ENCODE measurements at regions not wholly inside any gene's neighbourhood (a gene's known extent, or its start where the extent isn't known, plus 50 kb on each side); places are given as distances from the start of the nearest gene placed in this dataset.

DNA sequence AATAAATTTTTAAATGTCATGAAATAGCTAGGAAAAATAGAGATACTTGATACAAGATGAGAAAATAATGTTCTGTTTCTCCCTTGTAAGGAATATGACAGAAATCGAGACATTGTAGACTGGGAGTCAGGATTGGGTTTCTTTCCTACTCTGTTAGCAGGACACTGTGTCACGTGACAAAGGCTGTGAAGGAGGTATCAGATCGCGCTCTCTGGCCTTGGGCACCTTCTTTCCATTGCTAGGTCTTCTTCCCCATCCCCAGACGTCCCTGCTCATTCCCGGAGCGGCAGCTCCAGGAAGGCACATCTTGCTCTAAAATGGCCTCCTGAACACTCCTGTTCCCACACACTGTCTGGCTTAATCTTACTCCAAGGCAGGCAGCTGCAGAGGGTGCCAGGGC lies 133.4 kb downstream of the TM9SF2 start:
- H3K4me1 Mint-ChIP-seq: peaks cover 5% of the 10 kb centered on the region
- H3K9me3 Mint-ChIP-seq: peaks cover 14% of the 10 kb centered on the region
- no peak overlapping the region for H3K27ac Mint-ChIP-seq
- DNase-seq (ENCODE audit: low spot score) (no peak), ATAC-seq (no peak)
- CTCF ChIA-PET: no interaction called here
- H3K4me3 Mint-ChIP-seq: no peak overlapping the region
- peaks cover 13% of the 10 kb centered on the region for H3K36me3 Mint-ChIP-seq
- POLR2A ChIA-PET: no interaction called here
- H3K27me3 Mint-ChIP-seq (ENCODE audit: low read depth): no peaks in the 10 kb centered on the region
- TF ChIP-seq, protein P1, sequence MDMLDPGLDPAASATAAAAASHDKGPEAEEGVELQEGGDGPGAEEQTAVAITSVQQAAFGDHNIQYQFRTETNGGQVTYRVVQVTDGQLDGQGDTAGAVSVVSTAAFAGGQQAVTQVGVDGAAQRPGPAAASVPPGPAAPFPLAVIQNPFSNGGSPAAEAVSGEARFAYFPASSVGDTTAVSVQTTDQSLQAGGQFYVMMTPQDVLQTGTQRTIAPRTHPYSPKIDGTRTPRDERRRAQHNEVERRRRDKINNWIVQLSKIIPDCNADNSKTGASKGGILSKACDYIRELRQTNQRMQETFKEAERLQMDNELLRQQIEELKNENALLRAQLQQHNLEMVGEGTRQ (CRISPR knock-in tag; IDR thresholded peaks at IDR 0.05): peak; percentile 34; the same call in 1 of the 2 replicates
- TF ChIP-seq SP1 (CRISPR knock-in tag; conservative IDR thresholded peaks at IDR 0.05): no peak

DNA sequence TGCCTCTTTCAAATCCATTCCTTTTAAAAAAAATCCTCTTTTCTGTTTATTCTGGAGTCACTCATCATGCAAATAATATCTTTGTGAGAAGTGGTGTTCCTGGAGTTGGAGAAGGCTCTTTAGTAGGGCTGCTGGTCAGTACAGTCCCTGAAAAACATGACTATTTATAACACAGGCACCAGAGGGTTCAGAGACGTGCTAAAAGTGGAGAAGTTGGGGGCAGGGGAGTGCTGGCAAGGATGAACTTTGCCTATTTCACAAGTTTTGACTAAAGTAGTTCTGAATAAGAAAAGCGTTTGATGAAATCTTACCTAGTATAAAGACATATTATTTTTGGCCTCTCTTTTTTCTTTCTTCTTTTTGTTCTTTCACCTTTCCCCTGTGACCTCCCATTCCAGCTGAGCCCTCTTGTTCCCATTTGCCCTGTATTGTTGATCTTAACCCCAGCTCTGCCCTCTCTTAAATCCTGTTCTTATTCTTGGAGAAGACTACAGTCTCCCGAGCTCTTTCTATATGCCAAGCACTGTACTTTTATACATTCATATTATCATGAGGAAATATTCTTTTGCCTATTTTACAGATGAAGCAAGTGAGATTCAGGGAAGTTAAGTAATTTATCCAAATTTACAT lies 129.1 kb downstream of the TM9SF2 start:
- POLR2A ChIA-PET: no interaction called here
- H3K9me3 Mint-ChIP-seq: peaks cover 14% of the 10 kb centered on the region
- TF ChIP-seq, protein P2, sequence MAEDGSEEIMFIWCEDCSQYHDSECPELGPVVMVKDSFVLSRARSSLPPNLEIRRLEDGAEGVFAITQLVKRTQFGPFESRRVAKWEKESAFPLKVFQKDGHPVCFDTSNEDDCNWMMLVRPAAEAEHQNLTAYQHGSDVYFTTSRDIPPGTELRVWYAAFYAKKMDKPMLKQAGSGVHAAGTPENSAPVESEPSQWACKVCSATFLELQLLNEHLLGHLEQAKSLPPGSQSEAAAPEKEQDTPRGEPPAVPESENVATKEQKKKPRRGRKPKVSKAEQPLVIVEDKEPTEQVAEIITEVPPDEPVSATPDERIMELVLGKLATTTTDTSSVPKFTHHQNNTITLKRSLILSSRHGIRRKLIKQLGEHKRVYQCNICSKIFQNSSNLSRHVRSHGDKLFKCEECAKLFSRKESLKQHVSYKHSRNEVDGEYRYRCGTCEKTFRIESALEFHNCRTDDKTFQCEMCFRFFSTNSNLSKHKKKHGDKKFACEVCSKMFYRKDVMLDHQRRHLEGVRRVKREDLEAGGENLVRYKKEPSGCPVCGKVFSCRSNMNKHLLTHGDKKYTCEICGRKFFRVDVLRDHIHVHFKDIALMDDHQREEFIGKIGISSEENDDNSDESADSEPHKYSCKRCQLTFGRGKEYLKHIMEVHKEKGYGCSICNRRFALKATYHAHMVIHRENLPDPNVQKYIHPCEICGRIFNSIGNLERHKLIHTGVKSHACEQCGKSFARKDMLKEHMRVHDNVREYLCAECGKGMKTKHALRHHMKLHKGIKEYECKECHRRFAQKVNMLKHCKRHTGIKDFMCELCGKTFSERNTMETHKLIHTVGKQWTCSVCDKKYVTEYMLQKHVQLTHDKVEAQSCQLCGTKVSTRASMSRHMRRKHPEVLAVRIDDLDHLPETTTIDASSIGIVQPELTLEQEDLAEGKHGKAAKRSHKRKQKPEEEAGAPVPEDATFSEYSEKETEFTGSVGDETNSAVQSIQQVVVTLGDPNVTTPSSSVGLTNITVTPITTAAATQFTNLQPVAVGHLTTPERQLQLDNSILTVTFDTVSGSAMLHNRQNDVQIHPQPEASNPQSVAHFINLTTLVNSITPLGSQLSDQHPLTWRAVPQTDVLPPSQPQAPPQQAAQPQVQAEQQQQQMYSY (CRISPR knock-in tag; IDR thresholded peaks at IDR 0.05): no peak
- TF ChIP-seq, protein P3, sequence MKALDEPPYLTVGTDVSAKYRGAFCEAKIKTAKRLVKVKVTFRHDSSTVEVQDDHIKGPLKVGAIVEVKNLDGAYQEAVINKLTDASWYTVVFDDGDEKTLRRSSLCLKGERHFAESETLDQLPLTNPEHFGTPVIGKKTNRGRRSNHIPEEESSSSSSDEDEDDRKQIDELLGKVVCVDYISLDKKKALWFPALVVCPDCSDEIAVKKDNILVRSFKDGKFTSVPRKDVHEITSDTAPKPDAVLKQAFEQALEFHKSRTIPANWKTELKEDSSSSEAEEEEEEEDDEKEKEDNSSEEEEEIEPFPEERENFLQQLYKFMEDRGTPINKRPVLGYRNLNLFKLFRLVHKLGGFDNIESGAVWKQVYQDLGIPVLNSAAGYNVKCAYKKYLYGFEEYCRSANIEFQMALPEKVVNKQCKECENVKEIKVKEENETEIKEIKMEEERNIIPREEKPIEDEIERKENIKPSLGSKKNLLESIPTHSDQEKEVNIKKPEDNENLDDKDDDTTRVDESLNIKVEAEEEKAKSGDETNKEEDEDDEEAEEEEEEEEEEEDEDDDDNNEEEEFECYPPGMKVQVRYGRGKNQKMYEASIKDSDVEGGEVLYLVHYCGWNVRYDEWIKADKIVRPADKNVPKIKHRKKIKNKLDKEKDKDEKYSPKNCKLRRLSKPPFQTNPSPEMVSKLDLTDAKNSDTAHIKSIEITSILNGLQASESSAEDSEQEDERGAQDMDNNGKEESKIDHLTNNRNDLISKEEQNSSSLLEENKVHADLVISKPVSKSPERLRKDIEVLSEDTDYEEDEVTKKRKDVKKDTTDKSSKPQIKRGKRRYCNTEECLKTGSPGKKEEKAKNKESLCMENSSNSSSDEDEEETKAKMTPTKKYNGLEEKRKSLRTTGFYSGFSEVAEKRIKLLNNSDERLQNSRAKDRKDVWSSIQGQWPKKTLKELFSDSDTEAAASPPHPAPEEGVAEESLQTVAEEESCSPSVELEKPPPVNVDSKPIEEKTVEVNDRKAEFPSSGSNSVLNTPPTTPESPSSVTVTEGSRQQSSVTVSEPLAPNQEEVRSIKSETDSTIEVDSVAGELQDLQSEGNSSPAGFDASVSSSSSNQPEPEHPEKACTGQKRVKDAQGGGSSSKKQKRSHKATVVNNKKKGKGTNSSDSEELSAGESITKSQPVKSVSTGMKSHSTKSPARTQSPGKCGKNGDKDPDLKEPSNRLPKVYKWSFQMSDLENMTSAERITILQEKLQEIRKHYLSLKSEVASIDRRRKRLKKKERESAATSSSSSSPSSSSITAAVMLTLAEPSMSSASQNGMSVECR (CRISPR knock-in tag; IDR thresholded peaks at IDR 0.05; ENCODE audit: borderline replicate concordance): no peak
- TF ChIP-seq ZNF263 (CRISPR knock-in tag; IDR thresholded peaks at IDR 0.05; ENCODE audit: low read depth): no peak
- TF ChIP-seq, protein P4, sequence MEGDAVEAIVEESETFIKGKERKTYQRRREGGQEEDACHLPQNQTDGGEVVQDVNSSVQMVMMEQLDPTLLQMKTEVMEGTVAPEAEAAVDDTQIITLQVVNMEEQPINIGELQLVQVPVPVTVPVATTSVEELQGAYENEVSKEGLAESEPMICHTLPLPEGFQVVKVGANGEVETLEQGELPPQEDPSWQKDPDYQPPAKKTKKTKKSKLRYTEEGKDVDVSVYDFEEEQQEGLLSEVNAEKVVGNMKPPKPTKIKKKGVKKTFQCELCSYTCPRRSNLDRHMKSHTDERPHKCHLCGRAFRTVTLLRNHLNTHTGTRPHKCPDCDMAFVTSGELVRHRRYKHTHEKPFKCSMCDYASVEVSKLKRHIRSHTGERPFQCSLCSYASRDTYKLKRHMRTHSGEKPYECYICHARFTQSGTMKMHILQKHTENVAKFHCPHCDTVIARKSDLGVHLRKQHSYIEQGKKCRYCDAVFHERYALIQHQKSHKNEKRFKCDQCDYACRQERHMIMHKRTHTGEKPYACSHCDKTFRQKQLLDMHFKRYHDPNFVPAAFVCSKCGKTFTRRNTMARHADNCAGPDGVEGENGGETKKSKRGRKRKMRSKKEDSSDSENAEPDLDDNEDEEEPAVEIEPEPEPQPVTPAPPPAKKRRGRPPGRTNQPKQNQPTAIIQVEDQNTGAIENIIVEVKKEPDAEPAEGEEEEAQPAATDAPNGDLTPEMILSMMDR (IDR thresholded peaks at IDR 0.05): no peak
- no peak for TF ChIP-seq ZNF219 (CRISPR knock-in tag; IDR thresholded peaks at IDR 0.05; ENCODE audit: borderline replicate concordance)
- no peak for TF ChIP-seq GABPB1 (CRISPR knock-in tag; IDR thresholded peaks at IDR 0.05)
- TF ChIP-seq, protein P5, sequence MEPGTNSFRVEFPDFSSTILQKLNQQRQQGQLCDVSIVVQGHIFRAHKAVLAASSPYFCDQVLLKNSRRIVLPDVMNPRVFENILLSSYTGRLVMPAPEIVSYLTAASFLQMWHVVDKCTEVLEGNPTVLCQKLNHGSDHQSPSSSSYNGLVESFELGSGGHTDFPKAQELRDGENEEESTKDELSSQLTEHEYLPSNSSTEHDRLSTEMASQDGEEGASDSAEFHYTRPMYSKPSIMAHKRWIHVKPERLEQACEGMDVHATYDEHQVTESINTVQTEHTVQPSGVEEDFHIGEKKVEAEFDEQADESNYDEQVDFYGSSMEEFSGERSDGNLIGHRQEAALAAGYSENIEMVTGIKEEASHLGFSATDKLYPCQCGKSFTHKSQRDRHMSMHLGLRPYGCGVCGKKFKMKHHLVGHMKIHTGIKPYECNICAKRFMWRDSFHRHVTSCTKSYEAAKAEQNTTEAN (CRISPR knock-in tag; IDR thresholded peaks at IDR 0.05): no peak
- TF ChIP-seq, protein P6, sequence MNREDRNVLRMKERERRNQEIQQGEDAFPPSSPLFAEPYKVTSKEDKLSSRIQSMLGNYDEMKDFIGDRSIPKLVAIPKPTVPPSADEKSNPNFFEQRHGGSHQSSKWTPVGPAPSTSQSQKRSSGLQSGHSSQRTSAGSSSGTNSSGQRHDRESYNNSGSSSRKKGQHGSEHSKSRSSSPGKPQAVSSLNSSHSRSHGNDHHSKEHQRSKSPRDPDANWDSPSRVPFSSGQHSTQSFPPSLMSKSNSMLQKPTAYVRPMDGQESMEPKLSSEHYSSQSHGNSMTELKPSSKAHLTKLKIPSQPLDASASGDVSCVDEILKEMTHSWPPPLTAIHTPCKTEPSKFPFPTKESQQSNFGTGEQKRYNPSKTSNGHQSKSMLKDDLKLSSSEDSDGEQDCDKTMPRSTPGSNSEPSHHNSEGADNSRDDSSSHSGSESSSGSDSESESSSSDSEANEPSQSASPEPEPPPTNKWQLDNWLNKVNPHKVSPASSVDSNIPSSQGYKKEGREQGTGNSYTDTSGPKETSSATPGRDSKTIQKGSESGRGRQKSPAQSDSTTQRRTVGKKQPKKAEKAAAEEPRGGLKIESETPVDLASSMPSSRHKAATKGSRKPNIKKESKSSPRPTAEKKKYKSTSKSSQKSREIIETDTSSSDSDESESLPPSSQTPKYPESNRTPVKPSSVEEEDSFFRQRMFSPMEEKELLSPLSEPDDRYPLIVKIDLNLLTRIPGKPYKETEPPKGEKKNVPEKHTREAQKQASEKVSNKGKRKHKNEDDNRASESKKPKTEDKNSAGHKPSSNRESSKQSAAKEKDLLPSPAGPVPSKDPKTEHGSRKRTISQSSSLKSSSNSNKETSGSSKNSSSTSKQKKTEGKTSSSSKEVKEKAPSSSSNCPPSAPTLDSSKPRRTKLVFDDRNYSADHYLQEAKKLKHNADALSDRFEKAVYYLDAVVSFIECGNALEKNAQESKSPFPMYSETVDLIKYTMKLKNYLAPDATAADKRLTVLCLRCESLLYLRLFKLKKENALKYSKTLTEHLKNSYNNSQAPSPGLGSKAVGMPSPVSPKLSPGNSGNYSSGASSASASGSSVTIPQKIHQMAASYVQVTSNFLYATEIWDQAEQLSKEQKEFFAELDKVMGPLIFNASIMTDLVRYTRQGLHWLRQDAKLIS (CRISPR knock-in tag; IDR thresholded peaks at IDR 0.05; ENCODE audit: borderline replicate concordance): no peak
- no peak for TF ChIP-seq NFATC4 (CRISPR knock-in tag; IDR thresholded peaks at IDR 0.05)
- TF ChIP-seq ZNF232 (CRISPR knock-in tag; IDR thresholded peaks at IDR 0.05): no peak
- no peak for TF ChIP-seq ZNF317 (CRISPR knock-in tag; IDR thresholded peaks at IDR 0.05; ENCODE audit: borderline replicate concordance, low read depth)
- no peak for TF ChIP-seq TP53 (CRISPR knock-in tag; IDR thresholded peaks at IDR 0.05)
- TF ChIP-seq, protein P7, sequence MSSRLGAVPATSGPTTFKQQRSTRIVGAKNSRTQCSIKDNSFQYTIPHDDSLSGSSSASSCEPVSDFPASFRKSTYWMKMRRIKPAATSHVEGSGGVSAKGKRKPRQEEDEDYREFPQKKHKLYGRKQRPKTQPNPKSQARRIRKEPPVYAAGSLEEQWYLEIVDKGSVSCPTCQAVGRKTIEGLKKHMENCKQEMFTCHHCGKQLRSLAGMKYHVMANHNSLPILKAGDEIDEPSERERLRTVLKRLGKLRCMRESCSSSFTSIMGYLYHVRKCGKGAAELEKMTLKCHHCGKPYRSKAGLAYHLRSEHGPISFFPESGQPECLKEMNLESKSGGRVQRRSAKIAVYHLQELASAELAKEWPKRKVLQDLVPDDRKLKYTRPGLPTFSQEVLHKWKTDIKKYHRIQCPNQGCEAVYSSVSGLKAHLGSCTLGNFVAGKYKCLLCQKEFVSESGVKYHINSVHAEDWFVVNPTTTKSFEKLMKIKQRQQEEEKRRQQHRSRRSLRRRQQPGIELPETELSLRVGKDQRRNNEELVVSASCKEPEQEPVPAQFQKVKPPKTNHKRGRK (CRISPR knock-in tag; IDR thresholded peaks at IDR 0.05; ENCODE audit: borderline replicate concordance): no peak
- no peak for TF ChIP-seq JAZF1 (CRISPR knock-in tag; IDR thresholded peaks at IDR 0.05)

More for the DNA sequence above, 129.1 kb downstream of the TM9SF2 start:
- no peak for DNase-seq (ENCODE audit: low spot score)
- Mint-ChIP-seq H3K4me1 (peaks cover 45% of the 10 kb centered on the region), H3K27me3 (ENCODE audit: low read depth) (no peaks in the 10 kb centered on the region), H3K4me3 (no peak overlapping the region), H3K27ac (no peak overlapping the region), H3K36me3 (peaks cover 13% of the 10 kb centered on the region)
- ATAC-seq: no peak
- CTCF ChIA-PET: no interaction called here
